Astrocyte (in vitro differentiated cells and primary cell): ENCODE measurements at regions not wholly inside any gene's neighbourhood (a gene's known extent, or its start where the extent isn't known, plus 50 kb on each side); places are given as distances from the start of the nearest gene placed in this dataset.

Source experiments
- DNase-seq: peaks from one replicate; pipeline ENCODE4 v3.0.0-alpha.2; 2010; ENCODE audit warnings: low read depth
- FAIRE-seq: peaks from 2 replicates; lab custom pipeline; 2011; peaks lifted over from hg19 to GRCh38; lab: Jason Lieb, UNC
- H2AFZ ChIP-seq: 2 replicates; pipeline ENCODE4 v1.6.0; 2012; ENCODE audit warnings: low read depth, low read length, inconsistent platforms
- H3K27ac ChIP-seq: 2 replicates; pipeline ENCODE4 v1.5.1; 2011; ENCODE audit warnings: low read depth, low read length, inconsistent platforms
- H3K27me3 ChIP-seq: 2 replicates; pipeline ENCODE4 v1.6.0; 2011; ENCODE audit warnings: low read length, inconsistent platforms; ENCODE audit not compliant: insufficient read depth
- H3K36me3 ChIP-seq: 2 replicates; pipeline ENCODE4 v1.5.1; 2011; ENCODE audit warnings: low read length, inconsistent platforms; ENCODE audit not compliant: insufficient read depth
- H3K4me1 ChIP-seq: 2 replicates; pipeline ENCODE4 v1.5.1; 2011; ENCODE audit warnings: low read length, inconsistent platforms; ENCODE audit not compliant: insufficient read depth
- H3K4me2 ChIP-seq: 2 replicates; pipeline ENCODE4 v1.6.0; 2012; ENCODE audit warnings: low read length, inconsistent platforms
- H3K4me3 ChIP-seq: 2 replicates; pipeline ENCODE4 v1.5.1; 2011; ENCODE audit warnings: low read depth, mild to moderate bottlenecking, low read length, inconsistent platforms; ENCODE audit not compliant: insufficient read depth
- H3K79me2 ChIP-seq: 2 replicates; pipeline ENCODE4 v1.6.0; 2012; ENCODE audit warnings: mild to moderate bottlenecking, low read length, inconsistent platforms; ENCODE audit not compliant: insufficient read depth
- H3K9ac ChIP-seq: 2 replicates; pipeline ENCODE4 v1.6.0; 2012; ENCODE audit warnings: mild to moderate bottlenecking, low read length, inconsistent platforms
- H3K9me3 ChIP-seq: 2 replicates; pipeline ENCODE4 v1.5.1; 2012; ENCODE audit warnings: low read depth, mild to moderate bottlenecking, low read length, inconsistent platforms; ENCODE audit not compliant: insufficient read depth
- H4K20me1 ChIP-seq: 2 replicates; pipeline ENCODE4 v1.6.0; 2012; ENCODE audit warnings: low read length, inconsistent platforms; ENCODE audit not compliant: insufficient read depth
- H3K27ac Mint-ChIP-seq: one replicate; pipeline ENCODE4 v1.8.0; 2021; ENCODE audit warnings: mild to moderate bottlenecking, mixed read lengths; ENCODE audit not compliant: unreplicated experiment
- H3K27me3 Mint-ChIP-seq: one replicate; pipeline ENCODE4 v1.8.0; 2021; ENCODE audit warnings: low read depth, mixed read lengths; ENCODE audit not compliant: unreplicated experiment
- H3K36me3 Mint-ChIP-seq: one replicate; pipeline ENCODE4 v1.8.0; 2021; ENCODE audit warnings: low read depth, mixed read lengths; ENCODE audit not compliant: unreplicated experiment
- H3K4me1 Mint-ChIP-seq: one replicate; pipeline ENCODE4 v1.8.0; 2021; ENCODE audit warnings: low read depth, mixed read lengths; ENCODE audit not compliant: unreplicated experiment
- H3K4me3 Mint-ChIP-seq: one replicate; pipeline ENCODE4 v1.8.0; 2021; ENCODE audit warnings: mild to moderate bottlenecking, moderate library complexity, mixed read lengths; ENCODE audit not compliant: unreplicated experiment
- H3K9me3 Mint-ChIP-seq: one replicate; pipeline ENCODE4 v1.8.0; 2021; ENCODE audit warnings: mild to moderate bottlenecking, mixed read lengths; ENCODE audit not compliant: unreplicated experiment
- CTCF ChIP-seq: IDR thresholded peaks from 2 replicates; pipeline ENCODE4 v1.5.1; 2011; ENCODE audit warnings: low read depth, mild to moderate bottlenecking, inconsistent platforms, low read length, moderate library complexity; ENCODE audit not compliant: insufficient read depth
- EZH2 ChIP-seq: IDR thresholded peaks from 2 replicates; pipeline ENCODE4 v1.6.1; 2012; ENCODE audit warnings: mild to moderate bottlenecking, low read length, inconsistent platforms; ENCODE audit not compliant: insufficient read depth

- Mint-ChIP-seq H3K9me3 (no peaks in the 10 kb centered on the region), H3K4me1 (peaks cover 17% of the 10 kb centered on the region), H3K4me3 (no peak overlapping the region), H3K36me3 (no peaks in the 10 kb centered on the region), H3K27ac (no peak overlapping the region), H3K27me3 (peaks cover 2% of the 10 kb centered on the region)
- Histone ChIP-seq H4K20me1 (no peaks in the 10 kb centered on the region), H3K79me2 (no peaks in the 10 kb centered on the region), H3K4me3 (no peak overlapping the region), H3K9ac (no peak overlapping the region), H2AFZ (no peak overlapping the region), H3K4me1 (peaks cover 14% of the 10 kb centered on the region), H3K27ac (no peak overlapping the region), H3K4me2 (no peak overlapping the region), H3K36me3 (no peaks in the 10 kb centered on the region), H3K27me3 (no peaks in the 10 kb centered on the region), H3K9me3 (no peaks in the 10 kb centered on the region)
- no peak for FAIRE-seq
- TF ChIP-seq CTCF (no peak), EZH2 (no peak)
- DNase-seq, result no peak
Measured at GRCh38 chr2:18792684-18793083, 203.3 kb upstream of the NT5C1B start.

GRCh38 chr2:18792226-18792629 lies 202.9 kb upstream of the NT5C1B start:
- H3K4me1 ChIP-seq, result peaks cover 14% of the 10 kb centered on the region
- no peaks in the 10 kb centered on the region for H3K79me2 ChIP-seq
- Mint-ChIP-seq H3K36me3 (no peaks in the 10 kb centered on the region), H3K4me3 (no peak overlapping the region), H3K4me1 (peaks cover 19% of the 10 kb centered on the region), H3K27me3 (peaks cover 2% of the 10 kb centered on the region), H3K27ac (no peak overlapping the region), H3K9me3 (no peaks in the 10 kb centered on the region)
- H3K27ac ChIP-seq, result no peak overlapping the region
- H3K4me3 ChIP-seq, result no peak overlapping the region
- no peak for TF ChIP-seq EZH2
- TF ChIP-seq CTCF, result no peak
- H4K20me1 ChIP-seq, result no peaks in the 10 kb centered on the region
- H2AFZ ChIP-seq, result no peak overlapping the region
- H3K4me2 ChIP-seq, result no peak overlapping the region
- DNase-seq (peak; percentile 69), FAIRE-seq (no peak)
- H3K36me3 ChIP-seq, result no peaks in the 10 kb centered on the region
- no peaks in the 10 kb centered on the region for H3K9me3 ChIP-seq
- no peak overlapping the region for H3K9ac ChIP-seq
- no peaks in the 10 kb centered on the region for H3K27me3 ChIP-seq

GRCh38 chr2:18791172-18791797 lies 201.9 kb upstream of the NT5C1B start:
- H3K79me2 ChIP-seq, result no peaks in the 10 kb centered on the region
- no peak overlapping the region for H3K27ac ChIP-seq
- H3K4me3 ChIP-seq, result no peak overlapping the region
- H3K9me3 ChIP-seq, result no peaks in the 10 kb centered on the region
- H3K27ac Mint-ChIP-seq, result no peak overlapping the region
- H3K27me3 Mint-ChIP-seq, result peaks cover 2% of the 10 kb centered on the region
- H3K4me3 Mint-ChIP-seq, result no peak overlapping the region
- FAIRE-seq (no peak), DNase-seq (peak; percentile 61)
- H3K4me1 ChIP-seq, result peaks cover 14% of the 10 kb centered on the region
- H3K36me3 ChIP-seq, result no peaks in the 10 kb centered on the region
- H3K9ac ChIP-seq, result no peak overlapping the region
- no peak for TF ChIP-seq CTCF
- TF ChIP-seq EZH2, result no peak
- H3K4me1 Mint-ChIP-seq, result peaks cover 19% of the 10 kb centered on the region
- no peaks in the 10 kb centered on the region for H3K27me3 ChIP-seq
- H3K36me3 Mint-ChIP-seq, result no peaks in the 10 kb centered on the region
- no peak overlapping the region for H3K4me2 ChIP-seq
- no peak overlapping the region for H2AFZ ChIP-seq
- no peaks in the 10 kb centered on the region for H4K20me1 ChIP-seq
- H3K9me3 Mint-ChIP-seq, result no peaks in the 10 kb centered on the region
